ENCODE measurements at regions not wholly inside any gene's neighbourhood (a gene's known extent, or its start where the extent isn't known, plus 50 kb on each side); places are given as distances from the start of the nearest gene placed in this dataset.

- TF ChIP-seq, protein P1, sequence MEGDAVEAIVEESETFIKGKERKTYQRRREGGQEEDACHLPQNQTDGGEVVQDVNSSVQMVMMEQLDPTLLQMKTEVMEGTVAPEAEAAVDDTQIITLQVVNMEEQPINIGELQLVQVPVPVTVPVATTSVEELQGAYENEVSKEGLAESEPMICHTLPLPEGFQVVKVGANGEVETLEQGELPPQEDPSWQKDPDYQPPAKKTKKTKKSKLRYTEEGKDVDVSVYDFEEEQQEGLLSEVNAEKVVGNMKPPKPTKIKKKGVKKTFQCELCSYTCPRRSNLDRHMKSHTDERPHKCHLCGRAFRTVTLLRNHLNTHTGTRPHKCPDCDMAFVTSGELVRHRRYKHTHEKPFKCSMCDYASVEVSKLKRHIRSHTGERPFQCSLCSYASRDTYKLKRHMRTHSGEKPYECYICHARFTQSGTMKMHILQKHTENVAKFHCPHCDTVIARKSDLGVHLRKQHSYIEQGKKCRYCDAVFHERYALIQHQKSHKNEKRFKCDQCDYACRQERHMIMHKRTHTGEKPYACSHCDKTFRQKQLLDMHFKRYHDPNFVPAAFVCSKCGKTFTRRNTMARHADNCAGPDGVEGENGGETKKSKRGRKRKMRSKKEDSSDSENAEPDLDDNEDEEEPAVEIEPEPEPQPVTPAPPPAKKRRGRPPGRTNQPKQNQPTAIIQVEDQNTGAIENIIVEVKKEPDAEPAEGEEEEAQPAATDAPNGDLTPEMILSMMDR (IDR thresholded peaks at IDR 0.05; ENCODE audit: low read depth, low read length) = no peak
- no peak for TF ChIP-seq EZH2phosphoT487 (IDR thresholded peaks at IDR 0.05; ENCODE audit: low read depth)
These were observed 1736.4 kb downstream of the TP53TG3F start for GRCh38 chr16:35195864-35196216.

Measured in OCI-LY3 (cell line).